HepG2 (cell line): ENCODE measurements at regions not wholly inside any gene's neighbourhood (a gene's known extent, or its start where the extent isn't known, plus 50 kb on each side); places are given as distances from the start of the nearest gene placed in this dataset.
A peak's percentile ranks its signal among the peaks of the same experiment; 100 is the strongest.

ENCODE experiments used
- ATAC-seq: fragments of 200-7000 bp; cut with Tn5 transposase; 3 replicates; pipeline ENCODE4 v1.9.1; 2020; ENCODE audit warnings: mild to moderate bottlenecking, moderate library complexity
- BruUV-seq: library from RNA; stranded (reverse); fragments of 400-500 nt; replicated peaks from 2 replicates; lab custom pipeline; 2021; lab: Mats Ljungman, UMichigan
- CTCF ChIA-PET: fragments of 300-600 bp; formaldehyde crosslinking; extraction: SDS; loops from one replicate; lab custom pipeline; 2021; ENCODE audit warnings: low total read pairs, inconsistent platforms, low intra/inter-chr PET ratio; lab: Yijun Ruan, JAX
- POLR2A ChIA-PET: fragments of 350-600 bp; sonication (Branson Sonifier 250); formaldehyde crosslinking; loops from one replicate; lab custom pipeline; 2020; ENCODE audit warnings: antibody characterized with exemption, inconsistent platforms; lab: Yijun Ruan, JAX
- DNase-seq: peaks from one replicate; pipeline ENCODE4 v3.0.0-alpha.2; 2015; ENCODE audit warnings: low spot score
- FAIRE-seq: peaks from 3 replicates; lab custom pipeline; 2011; peaks lifted over from hg19 to GRCh38; lab: Jason Lieb, UNC
- H2AFZ ChIP-seq: one replicate; pipeline ENCODE4 v1.6.1; 2011; ENCODE audit warnings: low read length, inconsistent platforms
- H3K27ac ChIP-seq: fragments of 300-600 bp; 3 replicates; pipeline ENCODE4 v1.8.0; 2011; ENCODE audit warnings: mixed run types, mild to moderate bottlenecking, mixed read lengths, low read length, inconsistent platforms; ENCODE audit not compliant: insufficient read depth; ENCODE audit errors: extremely low read length
- H3K27me3 ChIP-seq, 2 experiments: fragments of 200-600 bp in 1 of 2; 2 replicates in 1 of 2; 3 replicates in 1 of 2; pipeline versions ENCODE4 v1.6.0 to v1.8.0; 2011; ENCODE audit warnings: low read length in 2 of 2, mild to moderate bottlenecking in 2 of 2, moderate library complexity in 2 of 2, inconsistent platforms in 1 of 2; ENCODE audit not compliant: insufficient read depth in 2 of 2, control insufficient read depth in 1 of 2
- H3K36me3 ChIP-seq, 2 experiments: fragments of 200-600 bp in 1 of 2; replicated peaks in 1 of 2; 2 replicates in 1 of 2; 3 replicates in 1 of 2; pipeline versions ENCODE4 v1.5.1 to v1.8.0; 2011; ENCODE audit warnings: low read length in 2 of 2, inconsistent platforms in 1 of 2; ENCODE audit not compliant: insufficient read depth in 2 of 2, control insufficient read depth in 1 of 2
- H3K4me1 ChIP-seq: 2 replicates; pipeline ENCODE4 v1.5.1; 2012; ENCODE audit warnings: low read length, inconsistent platforms; ENCODE audit not compliant: insufficient read depth
- H3K4me2 ChIP-seq: 2 replicates; pipeline ENCODE4 v1.6.0; 2011; ENCODE audit warnings: low read depth, low read length, inconsistent platforms
- H3K4me3 ChIP-seq, 3 experiments: fragments of 200-600 bp in 1 of 3; sonication (generic), shearing (Covaris generic) in 1 of 3; replicated peaks in 1 of 3; 2 replicates each; pipeline ENCODE4 v1.5.1; 2011 to 2016; ENCODE audit warnings: low read length in 3 of 3, inconsistent platforms in 2 of 3, low read depth in 2 of 3, mild to moderate bottlenecking in 2 of 3, control low read depth in 1 of 3, mixed read lengths in 1 of 3; ENCODE audit not compliant: insufficient read depth in 1 of 3
- H3K79me2 ChIP-seq: one replicate; pipeline ENCODE4 v1.6.1; 2011; ENCODE audit warnings: low read length, inconsistent platforms; ENCODE audit not compliant: insufficient read depth
- H3K9ac ChIP-seq: 2 replicates; pipeline ENCODE4 v1.6.0; 2011; ENCODE audit warnings: mild to moderate bottlenecking, low read depth, low read length, inconsistent platforms; ENCODE audit not compliant: insufficient read depth
- H3K9me3 ChIP-seq: 2 replicates; pipeline ENCODE4 v1.5.1; 2012; ENCODE audit warnings: mild to moderate bottlenecking, low read length
- H4K20me1 ChIP-seq: 2 replicates; pipeline ENCODE4 v1.6.0; 2011; ENCODE audit warnings: inconsistent platforms, mild to moderate bottlenecking, low read length, moderate library complexity; ENCODE audit not compliant: insufficient read depth
- FOSL2 ChIP-seq: sonication (generic); formaldehyde crosslinking; IDR thresholded peaks from 2 replicates; pipeline ENCODE4 v1.4.0; 2020; ENCODE audit warnings: missing genetic modification reagents
- SP4 ChIP-seq: sonication (generic); formaldehyde crosslinking; IDR thresholded peaks from 2 replicates; pipeline ENCODE4 v1.8.1; 2023; ENCODE audit warnings: mild to moderate bottlenecking, missing genetic modification reagents
- TCF7L2 ChIP-seq: IDR thresholded peaks from 2 replicates; pipeline ENCODE4 v1.6.1; 2011; ENCODE audit warnings: mild to moderate bottlenecking, low read depth, low read length, moderate library complexity
- USF2 ChIP-seq, 2 experiments: sonication (generic) in 1 of 2; formaldehyde crosslinking in 1 of 2; IDR thresholded peaks; 2 replicates each; pipeline versions ENCODE4 v1.5.1 to v1.6.1; 2011 to 2020; ENCODE audit warnings: borderline replicate concordance in 1 of 2, low read depth in 1 of 2, low read length in 1 of 2, mild to moderate bottlenecking in 1 of 2, missing genetic modification reagents in 1 of 2, moderate library complexity in 1 of 2
- ZNF274 ChIP-seq: sonication (generic); formaldehyde crosslinking; IDR thresholded peaks from 2 replicates; pipeline ENCODE4 v1.5.1; 2020; ENCODE audit warnings: mild to moderate bottlenecking, missing genetic modification reagents
- ZNF382 ChIP-seq: sonication (generic); formaldehyde crosslinking; IDR thresholded peaks from 2 replicates; pipeline ENCODE4 v1.5.0; 2020; ENCODE audit warnings: missing genetic modification reagents, mild to moderate bottlenecking, borderline replicate concordance
- WGBS: methylation state at CpG from one replicate; pipeline ENCODE4 v1.1.6; 2017; ENCODE audit warnings: low lambda C conversion rate; 5-methylcytosine and 5-hydroxymethylcytosine counted together
- in situ Hi-C: cut with HindIII; loops from 2 replicates; pipeline ENCODE4 v1.10.0; 2017; ENCODE audit warnings: low pct_unique_long_range_greater_than_20kb; ENCODE audit not compliant: extremely low pct_ligation_motif_present
- intact Hi-C: fragments of 100-400 bp; cut with micrococcal nuclease; formaldehyde crosslinking; loops from one replicate; pipeline ENCODE4 v1.10.0; 2022; ENCODE audit not compliant: unreplicated experiment

GRCh38 chr20:17059465-17059864 lies 167.4 kb upstream of the PCSK2 start:
- H3K27me3 ChIP-seq: no peaks in the 10 kb centered on the region
- no peak overlapping the region for H3K9ac ChIP-seq
- peaks cover 63% of the 10 kb centered on the region for H3K9me3 ChIP-seq
- no peak overlapping the region for H3K27ac ChIP-seq
- BruUV-seq: no TSS peak
- in situ Hi-C loops (no loop called here), intact Hi-C loops (no loop called here)
- FAIRE-seq (no peak), DNase-seq (no peak), ATAC-seq (no peak)
- no peaks in the 10 kb centered on the region for H3K36me3 ChIP-seq
- H2AFZ ChIP-seq: no peak overlapping the region
- H3K4me2 ChIP-seq: no peak overlapping the region
- no peaks in the 10 kb centered on the region for H4K20me1 ChIP-seq
- no peaks in the 10 kb centered on the region for H3K4me1 ChIP-seq
- WGBS: 7% methylated on average over 6 of the region's 7 CpGs
- ChIA-PET CTCF (no interaction called here), POLR2A (no interaction called here)
- no peak overlapping the region for H3K4me3 ChIP-seq
- TF ChIP-seq ZNF274 (no peak), FOSL2 (0 out of 2 replicates have a peak, but pooled peaks have one; percentile 20)
- no peaks in the 10 kb centered on the region for H3K79me2 ChIP-seq

- POLR2A ChIA-PET: no interaction called here
- CTCF ChIA-PET: no interaction called here
- Histone ChIP-seq H3K36me3 (no peaks in the 10 kb centered on the region), H3K27me3 (no peaks in the 10 kb centered on the region), H3K4me2 (no peak overlapping the region), H3K27ac (no peak overlapping the region), H4K20me1 (no peaks in the 10 kb centered on the region), H3K79me2 (no peaks in the 10 kb centered on the region), H3K9me3 (peaks cover 46% of the 10 kb centered on the region), H3K9ac (no peak overlapping the region), H3K4me1 (no peaks in the 10 kb centered on the region), H3K4me3 (no peak overlapping the region), H2AFZ (no peak overlapping the region)
- no peak for DNase-seq
- in situ Hi-C loops (no loop called here), intact Hi-C loops (no loop called here)
- FAIRE-seq: no peak
- ATAC-seq: no peak
- BruUV-seq: no TSS peak
- WGBS: 3% methylated on average over 2 of the region's 2 CpGs
- no peak for TF ChIP-seq SP4 (CRISPR knock-in tag)
- no peak for TF ChIP-seq USF2 (IDR thresholded peaks at IDR 0.05; ENCODE audit: low read depth, low read length)
- TF ChIP-seq USF2 (CRISPR knock-in tag; IDR thresholded peaks at IDR 0.05; ENCODE audit: borderline replicate concordance): no peak
- no peak for TF ChIP-seq TCF7L2
- TF ChIP-seq ZNF382 (CRISPR knock-in tag): no peak
Measured at GRCh38 chr20:17061715-17062114, 165.1 kb upstream of the PCSK2 start.
